H9 (cell line): ENCODE measurements at regions not wholly inside any gene's neighbourhood (a gene's known extent, or its start where the extent isn't known, plus 50 kb on each side); places are given as distances from the start of the nearest gene placed in this dataset.

Source experiments
- DNase-seq: peaks from one replicate; pipeline ENCODE4 v3.0.0-alpha.2; 2017
- H2AFZ ChIP-seq: one replicate; pipeline ENCODE4 v1.6.1; 2013; ENCODE audit warnings: mild to moderate bottlenecking, low read length, control low read depth, moderate library complexity
- H2AK5ac ChIP-seq: 2 replicates; pipeline ENCODE4 v1.6.1; 2013; ENCODE audit warnings: low read length, control low read depth, mixed read lengths; ENCODE audit not compliant: insufficient read length
- H2BK120ac ChIP-seq: one replicate; pipeline ENCODE4 v1.6.1; 2013; ENCODE audit warnings: low read depth, mild to moderate bottlenecking, low read length, control low read depth, inconsistent platforms; ENCODE audit not compliant: poor library complexity, severe bottlenecking
- H2BK12ac ChIP-seq: 2 replicates; pipeline ENCODE4 v1.6.1; 2013; ENCODE audit warnings: low read length, control low read depth, mixed read lengths, low read depth; ENCODE audit not compliant: insufficient read length
- H2BK15ac ChIP-seq: 2 replicates; pipeline ENCODE4 v1.6.1; 2013; ENCODE audit warnings: low read depth, low read length, control low read depth
- H2BK20ac ChIP-seq: one replicate; pipeline ENCODE4 v1.6.1; 2013; ENCODE audit warnings: low read depth, mild to moderate bottlenecking, low read length, control low read depth, inconsistent platforms; ENCODE audit not compliant: poor library complexity, severe bottlenecking
- H2BK5ac ChIP-seq: 2 replicates; pipeline ENCODE4 v1.6.1; 2013; ENCODE audit warnings: low read length, control low read depth, mixed read lengths; ENCODE audit not compliant: insufficient read length
- H3K14ac ChIP-seq: 2 replicates; pipeline ENCODE4 v1.6.1; 2013; ENCODE audit warnings: low read length, control low read depth; ENCODE audit not compliant: insufficient read depth
- H3K18ac ChIP-seq: 2 replicates; pipeline ENCODE4 v1.6.1; 2013; ENCODE audit warnings: low read depth, mild to moderate bottlenecking, mixed read lengths, low read length, control low read depth; ENCODE audit not compliant: insufficient read length
- H3K23ac ChIP-seq: 2 replicates; pipeline ENCODE4 v1.6.1; 2013; ENCODE audit warnings: low read length, control low read depth, mixed read lengths, low read depth; ENCODE audit not compliant: insufficient read length
- H3K23me2 ChIP-seq: 2 replicates; pipeline ENCODE4 v1.6.1; 2013; ENCODE audit warnings: low read depth, mild to moderate bottlenecking, mixed read lengths, low read length, control low read depth; ENCODE audit not compliant: insufficient read length, poor library complexity, severe bottlenecking
- H3K27ac ChIP-seq: 2 replicates; pipeline ENCODE4 v1.5.1; 2013; ENCODE audit warnings: low read length, control low read depth, mixed read lengths, low read depth; ENCODE audit not compliant: insufficient read length
- H3K27me3 ChIP-seq: 2 replicates; pipeline ENCODE4 v1.6.1; 2013; ENCODE audit warnings: low read length, control low read depth, inconsistent platforms; ENCODE audit not compliant: insufficient read depth
- H3K4ac ChIP-seq: 2 replicates; pipeline ENCODE4 v1.6.1; 2013; ENCODE audit warnings: low read depth, mild to moderate bottlenecking, control low read depth, inconsistent platforms, low read length, moderate library complexity
- H3K4me1 ChIP-seq: 2 replicates; pipeline ENCODE4 v1.6.1; 2013; ENCODE audit warnings: low read length, control low read depth, inconsistent platforms; ENCODE audit not compliant: insufficient read depth
- H3K4me2 ChIP-seq: 2 replicates; pipeline ENCODE4 v1.6.1; 2013; ENCODE audit warnings: low read length, control low read depth, mixed read lengths; ENCODE audit not compliant: insufficient read length, insufficient read depth
- H3K56ac ChIP-seq: 2 replicates; pipeline ENCODE4 v1.6.1; 2013; ENCODE audit warnings: low read depth, mild to moderate bottlenecking, mixed read lengths, low read length, control low read depth; ENCODE audit not compliant: insufficient read length
- H3K79me1 ChIP-seq: 2 replicates; pipeline ENCODE4 v1.6.1; 2013; ENCODE audit warnings: low read depth, mild to moderate bottlenecking, moderate library complexity, low read length, control low read depth, inconsistent platforms; ENCODE audit not compliant: insufficient read depth, poor library complexity, severe bottlenecking
- H3K79me2 ChIP-seq: 2 replicates; pipeline ENCODE4 v1.6.1; 2013; ENCODE audit warnings: low read length, control low read depth, inconsistent platforms; ENCODE audit not compliant: insufficient read depth
- H3K9ac ChIP-seq: 2 replicates; pipeline ENCODE4 v1.6.1; 2013; ENCODE audit warnings: low read length, control low read depth, mixed read lengths; ENCODE audit not compliant: insufficient read length; ENCODE audit errors: extremely low read depth
- H3K9me3 ChIP-seq: one replicate; pipeline ENCODE4 v1.6.1; 2013; ENCODE audit warnings: low read depth, low read length, inconsistent platforms; ENCODE audit not compliant: control insufficient read depth
- H3T11ph ChIP-seq: one replicate; pipeline ENCODE4 v1.6.1; 2013; ENCODE audit warnings: mild to moderate bottlenecking, low read length, control low read depth, inconsistent platforms
- H4K20me1 ChIP-seq: one replicate; pipeline ENCODE4 v1.6.1; 2013; ENCODE audit not compliant: control insufficient read depth, insufficient read length, insufficient read depth
- H4K5ac ChIP-seq: 2 replicates; pipeline ENCODE4 v1.6.1; 2013; ENCODE audit warnings: low read depth, mild to moderate bottlenecking, mixed read lengths, low read length, control low read depth; ENCODE audit not compliant: insufficient read length
- H4K8ac ChIP-seq: replicated peaks from 2 replicates; pipeline ENCODE4 v1.6.1; 2013; ENCODE audit warnings: low read length, control low read depth, mixed read lengths, low read depth; ENCODE audit not compliant: insufficient read length
- H4K91ac ChIP-seq: 2 replicates; pipeline ENCODE4 v1.6.1; 2013; ENCODE audit warnings: low read depth, mild to moderate bottlenecking, moderate library complexity, mixed read lengths, low read length, control low read depth; ENCODE audit not compliant: insufficient read length
- H3K27ac Mint-ChIP-seq, 3 experiments: 2 replicates in 2 of 3; 3 replicates in 1 of 3; pipeline ENCODE4 v1.8.0; 2020 to 2021; ENCODE audit warnings: mixed read lengths in 3 of 3, mild to moderate bottlenecking in 1 of 3, moderate library complexity in 1 of 3
- H3K27me3 Mint-ChIP-seq: 2 replicates; pipeline ENCODE4 v1.8.0; 2021; ENCODE audit warnings: low read depth, mild to moderate bottlenecking, moderate library complexity, mixed read lengths
- H3K36me3 Mint-ChIP-seq, 3 experiments: 2 replicates in 2 of 3; 3 replicates in 1 of 3; pipeline ENCODE4 v1.8.0; 2020 to 2021; ENCODE audit warnings: low read depth in 3 of 3, mixed read lengths in 3 of 3; ENCODE audit not compliant: insufficient read depth in 1 of 3
- H3K4me1 Mint-ChIP-seq, 2 experiments: 2 replicates each; pipeline ENCODE4 v1.8.0; 2020; ENCODE audit warnings: mixed read lengths in 2 of 2
- H3K4me3 Mint-ChIP-seq, 2 experiments: 2 replicates in 1 of 2; 3 replicates in 1 of 2; pipeline ENCODE4 v1.8.0; 2020 to 2021; ENCODE audit warnings: mild to moderate bottlenecking in 2 of 2, mixed read lengths in 2 of 2, moderate library complexity in 1 of 2
- H3K9me3 Mint-ChIP-seq, 2 experiments: 2 replicates in 1 of 2; 3 replicates in 1 of 2; pipeline ENCODE4 v1.8.0; 2020; ENCODE audit warnings: mild to moderate bottlenecking in 2 of 2, mixed read lengths in 2 of 2, moderate library complexity in 1 of 2
- CTCF ChIP-seq: fragments of 200-600 bp; sonication (generic); conservative IDR thresholded peaks from 3 replicates; pipeline ENCODE4 v1.8.0; 2021; ENCODE audit warnings: antibody characterized with exemption, mild to moderate bottlenecking
- WGBS: extraction: QIAGEN DNeasy Blood & Tissue Kit; methylation state at CpG from one replicate; pipeline ENCODE4 v1.1.7; 2013; ENCODE audit warnings: missing lambda C conversion rate, low lambda C conversion rate, mixed read lengths; ENCODE audit not compliant: insufficient read length; ENCODE audit errors: extremely low coverage; 5-methylcytosine and 5-hydroxymethylcytosine counted together

DNA sequence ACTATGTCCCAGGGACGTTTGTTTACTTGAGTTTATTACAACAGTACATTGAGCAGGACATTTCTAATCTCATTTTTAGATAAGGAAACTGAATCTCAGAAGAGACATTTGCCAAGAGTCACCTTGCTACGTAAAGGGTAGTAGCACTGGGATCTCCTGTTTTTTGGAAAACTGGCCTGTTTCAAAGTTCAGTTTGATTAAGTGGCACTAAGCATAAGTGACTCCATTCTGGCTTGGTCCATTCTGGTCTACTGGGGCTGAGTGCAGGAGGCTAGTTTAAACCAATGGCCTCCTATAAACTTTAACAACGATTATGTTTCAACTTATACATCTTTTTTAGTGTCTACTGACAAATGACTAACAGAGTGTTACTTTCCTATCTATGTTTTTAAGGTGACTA is 382.5 kb downstream of the ANKRD50 start:
- Histone ChIP-seq H3K14ac (no peak overlapping the region), H3K79me1 (no peaks in the 10 kb centered on the region), H4K91ac (no peak overlapping the region), H3K79me2 (no peaks in the 10 kb centered on the region), H3T11ph (no peak overlapping the region), H2BK120ac (no peak overlapping the region), H2AK5ac (no peak overlapping the region), H3K27ac (no peak overlapping the region), H3K4ac (no peak overlapping the region), H3K23ac (no peak overlapping the region), H2AFZ (no peak overlapping the region), H3K9ac (no peak overlapping the region), H3K9me3 (no peaks in the 10 kb centered on the region), H2BK12ac (no peak overlapping the region), H3K4me1 (no peaks in the 10 kb centered on the region), H3K18ac (no peak overlapping the region), H3K23me2 (no peaks in the 10 kb centered on the region), H2BK5ac (no peak overlapping the region), H3K4me2 (no peak overlapping the region), H4K20me1 (no peaks in the 10 kb centered on the region), H4K5ac (no peak overlapping the region), H3K56ac (no peak overlapping the region), H4K8ac (no peak overlapping the region), H3K27me3 (no peaks in the 10 kb centered on the region), H2BK20ac (no peak overlapping the region), H2BK15ac (no peak overlapping the region)
- no peaks in the 10 kb centered on the region for H3K27me3 Mint-ChIP-seq
- peaks cover 2 to 5% of the 10 kb centered on the region in 2 experiments; a peak in 3 of 4 replicates for H3K4me1 Mint-ChIP-seq
- no peaks in the 10 kb centered on the region for H3K9me3 Mint-ChIP-seq
- H3K36me3 Mint-ChIP-seq: no peaks in the 10 kb centered on the region; a peak in 1 of 7 replicates
- no peak overlapping the region for H3K27ac Mint-ChIP-seq
- TF ChIP-seq CTCF: no peak
- H3K4me3 Mint-ChIP-seq: no peak overlapping the region
- no peak for DNase-seq
- WGBS: no CpG with 5 or more reads among the region's 3 CpGs
